Endothelial cell of umbilical vein (primary cell): ENCODE measurements at regions not wholly inside any gene's neighbourhood (a gene's known extent, or its start where the extent isn't known, plus 50 kb on each side); places are given as distances from the start of the nearest gene placed in this dataset.

Experiments used
- BruUV-seq: library from RNA; stranded (reverse); fragments of 400-500 nt; replicated peaks from 2 replicates; lab custom pipeline; 2021; lab: Mats Ljungman, UMichigan
- CTCF ChIA-PET: fragments of 300-600, 350-600 bp; sonication (Branson Sonifier 250); formaldehyde crosslinking; loops from one replicate; lab custom pipeline; 2021; ENCODE audit warnings: antibody characterized with exemption, inconsistent platforms; lab: Charles Lee
- POLR2A ChIA-PET: fragments of 300-600, 350-600 bp; sonication (Branson Sonifier 250); formaldehyde crosslinking; loops from one replicate; lab custom pipeline; 2021; ENCODE audit warnings: antibody characterized with exemption, inconsistent platforms; lab: Charles Lee
- DNase-seq: peaks from one replicate; pipeline ENCODE4 v3.0.0-alpha.2; 2011; ENCODE audit warnings: low read depth, low spot score
- FAIRE-seq: peaks from 2 replicates; lab custom pipeline; 2011; peaks lifted over from hg19 to GRCh38; lab: Jason Lieb, UNC
- H2AFZ ChIP-seq: 2 replicates; pipeline ENCODE4 v1.6.0; 2012; ENCODE audit warnings: low read depth, low read length, control low read depth, inconsistent platforms
- H3K27ac ChIP-seq: 2 replicates; pipeline ENCODE4 v1.5.1; 2011; ENCODE audit warnings: low read depth, mild to moderate bottlenecking, control low read depth, low read length, moderate library complexity; ENCODE audit not compliant: insufficient read depth
- H3K27me3 ChIP-seq, 2 experiments: 2 replicates each; pipeline versions ENCODE4 v1.6.0 to v1.6.1; 2011; ENCODE audit warnings: low read length in 2 of 2, mixed read lengths in 1 of 2; ENCODE audit not compliant: control insufficient read depth in 2 of 2, insufficient read depth in 2 of 2
- H3K36me3 ChIP-seq, 2 experiments: 2 replicates in 1 of 2; 3 replicates in 1 of 2; pipeline ENCODE4 v1.5.1; 2011; ENCODE audit warnings: low read length in 2 of 2, mild to moderate bottlenecking in 1 of 2, moderate library complexity in 1 of 2; ENCODE audit not compliant: control insufficient read depth in 2 of 2, insufficient read depth in 2 of 2; ENCODE audit errors: extremely low read depth in 1 of 2
- H3K4me1 ChIP-seq: 3 replicates; pipeline ENCODE4 v1.5.1; 2011; ENCODE audit warnings: mild to moderate bottlenecking, low read length; ENCODE audit not compliant: control insufficient read depth, insufficient read depth; ENCODE audit errors: extremely low read depth
- H3K4me2 ChIP-seq: 2 replicates; pipeline ENCODE4 v1.6.1; 2011; ENCODE audit warnings: low read length, control low read depth, mixed read lengths; ENCODE audit not compliant: insufficient read depth
- H3K4me3 ChIP-seq, 3 experiments: fragments of 200-600 bp in 1 of 3; sonication (generic), shearing (Covaris generic) in 1 of 3; replicated peaks in 1 of 3; 2 replicates each; pipeline ENCODE4 v1.5.1; 2011 to 2016; ENCODE audit warnings: control low read depth in 3 of 3, low read length in 3 of 3, mild to moderate bottlenecking in 2 of 3, inconsistent platforms in 1 of 3, low read depth in 1 of 3, moderate library complexity in 1 of 3; ENCODE audit not compliant: insufficient read depth in 1 of 3
- H3K79me2 ChIP-seq: 2 replicates; pipeline ENCODE4 v1.6.0; 2012; ENCODE audit warnings: low read length, inconsistent platforms; ENCODE audit not compliant: control insufficient read depth, insufficient read depth
- H3K9ac ChIP-seq: replicated peaks from 2 replicates; pipeline ENCODE3; 2011; ENCODE audit warnings: low read length, control low read depth; ENCODE audit not compliant: insufficient read depth; ENCODE audit errors: extremely low read depth
- H3K9me1 ChIP-seq: replicated peaks from 3 replicates; pipeline ENCODE4 v1.6.0; 2011; ENCODE audit warnings: mild to moderate bottlenecking, low read length; ENCODE audit not compliant: control insufficient read depth, insufficient read depth; ENCODE audit errors: extremely low read depth
- H3K9me3 ChIP-seq: replicated peaks from 2 replicates; pipeline ENCODE4 v1.5.1; 2012; ENCODE audit warnings: low read length, inconsistent platforms; ENCODE audit not compliant: control insufficient read depth, insufficient read depth
- H4K20me1 ChIP-seq: replicated peaks from 2 replicates; pipeline ENCODE3; 2011; ENCODE audit warnings: mild to moderate bottlenecking, low read length; ENCODE audit not compliant: control insufficient read depth, insufficient read depth; ENCODE audit errors: extremely low read depth
- CTCF ChIP-seq, 2 donors: IDR thresholded peaks; 1 replicate in 1 of 2; 2 replicates in 1 of 2; pipeline ENCODE4 v1.5.1; 2011; ENCODE audit warnings: low read length in 2 of 2, mild to moderate bottlenecking in 2 of 2, moderate library complexity in 2 of 2, control low read depth in 1 of 2, inconsistent platforms in 1 of 2, low read depth in 1 of 2; ENCODE audit not compliant: insufficient read depth in 1 of 2; ENCODE audit errors: extremely low read depth in 1 of 2
- EZH2 ChIP-seq: IDR thresholded peaks from 2 replicates; pipeline ENCODE4 v1.6.1; 2012; ENCODE audit warnings: borderline replicate concordance, low read depth, mild to moderate bottlenecking, moderate library complexity, low read length, inconsistent platforms; ENCODE audit not compliant: severe bottlenecking
- FOS ChIP-seq: IDR thresholded peaks from 2 replicates; pipeline ENCODE4 v1.6.1; 2011; ENCODE audit warnings: mild to moderate bottlenecking, low read length, moderate library complexity, borderline replicate concordance; ENCODE audit not compliant: insufficient read depth
- GATA2 ChIP-seq: IDR thresholded peaks from 2 replicates; pipeline ENCODE4 v1.7.0; 2011; ENCODE audit warnings: low read depth, mild to moderate bottlenecking, moderate library complexity, mixed read lengths, low read length; ENCODE audit not compliant: insufficient read length, insufficient read depth
- JUN ChIP-seq: IDR thresholded peaks from 2 replicates; pipeline ENCODE4 v1.6.1; 2011; ENCODE audit warnings: borderline replicate concordance, low read depth; ENCODE audit not compliant: insufficient read length, insufficient read depth
- MYC ChIP-seq: IDR thresholded peaks from one replicate; pipeline ENCODE4 v1.6.1; 2011; ENCODE audit warnings: mild to moderate bottlenecking, low read depth, low read length
- POLR2A ChIP-seq: IDR thresholded peaks from 2 replicates; pipeline ENCODE4 v1.6.1; 2012; ENCODE audit warnings: low read depth, mild to moderate bottlenecking, control low read depth, low read length
- POLR2AphosphoS5 ChIP-seq: IDR thresholded peaks from 2 replicates; pipeline ENCODE4 v1.6.1; 2012; ENCODE audit warnings: low read depth, mild to moderate bottlenecking, control low read depth, low read length, moderate library complexity; ENCODE audit not compliant: insufficient read depth
- dilution Hi-C: fragments of 300-500 bp; cut with MboI; formaldehyde crosslinking; loops from one replicate; pipeline ENCODE4 v1.15.0; 2019; ENCODE audit warnings: low sequenced_read_pairs; ENCODE audit not compliant: extremely low pct_ligation_motif_present
- intact Hi-C: fragments of 100-400 bp; cut with micrococcal nuclease; formaldehyde crosslinking; loops from one replicate; pipeline ENCODE4 v1.10.0; 2022
- TF ChIP-seq, protein P1 (sequence below): IDR thresholded peaks from 2 replicates; pipeline ENCODE4 v1.6.1; 2011; ENCODE audit not compliant: insufficient read depth, insufficient read length

GRCh38 chr4:25481648-25482047 lies 104.6 kb downstream of the ANAPC4 start:
- Histone ChIP-seq H3K4me3 (no peak overlapping the region), H3K4me1 (peaks cover 19% of the 10 kb centered on the region), H3K79me2 (no peaks in the 10 kb centered on the region), H3K9me1 (no peaks in the 10 kb centered on the region), H3K27ac (no peak overlapping the region), H3K9ac (no peak overlapping the region), H2AFZ (no peak overlapping the region), H3K9me3 (no peaks in the 10 kb centered on the region), H4K20me1 (no peaks in the 10 kb centered on the region), H3K36me3 (no peaks in the 10 kb centered on the region), H3K4me2 (no peak overlapping the region), H3K27me3 (no peaks in the 10 kb centered on the region)
- ChIA-PET POLR2A (no interaction called here), CTCF (no interaction called here)
- dilution Hi-C loops (no loop called here), intact Hi-C loops (no loop called here)
- no peak for DNase-seq
- no peak for TF ChIP-seq CTCF (IDR thresholded peaks at IDR 0.05; ENCODE audit: extremely low read depth in 1 of 2, insufficient read depth in 1 of 2, low read depth in 1 of 2, low read length in 2 of 2)
- TF ChIP-seq POLR2A, result no peak
- no peak for TF ChIP-seq MYC
- TF ChIP-seq, protein P1, sequence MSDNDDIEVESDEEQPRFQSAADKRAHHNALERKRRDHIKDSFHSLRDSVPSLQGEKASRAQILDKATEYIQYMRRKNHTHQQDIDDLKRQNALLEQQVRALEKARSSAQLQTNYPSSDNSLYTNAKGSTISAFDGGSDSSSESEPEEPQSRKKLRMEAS, result no peak
- TF ChIP-seq GATA2, result no peak
- TF ChIP-seq FOS, result no peak
- TF ChIP-seq JUN, result no peak
- TF ChIP-seq EZH2, result no peak
- no peak for TF ChIP-seq POLR2AphosphoS5
- BruUV-seq, result no TSS peak
- no peak for FAIRE-seq
